ENCODE measurements at regions not wholly inside any gene's neighbourhood (a gene's known extent, or its start where the extent isn't known, plus 50 kb on each side); places are given as distances from the start of the nearest gene placed in this dataset.

- Histone ChIP-seq H2AFZ (ENCODE audit: low read depth, low read length) (no peak overlapping the region), H3K4me3 (no peak overlapping the region), H3K9me1 (ENCODE audit: control insufficient read depth, insufficient read depth, low read length) (no peaks in the 10 kb centered on the region), H3K4me2 (ENCODE audit: insufficient read depth, low read length) (no peak overlapping the region), H3K4me1 (replicated peaks in 1 of 2; ENCODE audit: control insufficient read depth in 2 of 2, insufficient read depth in 2 of 2, low read length in 2 of 2) (no peaks in the 10 kb centered on the region), H3K9me3 (replicated peaks; ENCODE audit: control insufficient read depth, insufficient read depth, low read depth, low read length) (no peaks in the 10 kb centered on the region), H3K9ac (ENCODE audit: insufficient read depth in 1 of 2, low read depth in 2 of 2, low read length in 2 of 2) (no peak overlapping the region), H3K36me3 (ENCODE audit: control insufficient read depth, insufficient read depth, low read length) (no peaks in the 10 kb centered on the region), H3K27me3 (ENCODE audit: control insufficient read depth in 2 of 2, insufficient read depth in 2 of 2, low read length in 2 of 2) (no peaks in the 10 kb centered on the region), H3K79me2 (ENCODE audit: control insufficient read depth, insufficient read depth, low read length) (no peaks in the 10 kb centered on the region), H4K20me1 (replicated peaks; ENCODE audit: control insufficient read depth, insufficient read depth, low read length) (no peaks in the 10 kb centered on the region), H3K27ac (ENCODE audit: extremely low read depth, low read depth, low read length) (no peak overlapping the region)
- CTCF ChIA-PET (ENCODE audit: low intra/inter-chr PET ratio), result no interaction called here
- ATAC-seq (no peak), FAIRE-seq (no peak), DNase-seq (ENCODE audit: extremely low read depth in 1 of 4, low spot score in 3 of 4) (no peak)
- POLR2A ChIA-PET, result no interaction called here
- intact Hi-C loops (cut with micrococcal nuclease) (no loop called here), in situ Hi-C loops (cut with MboI) (no loop called here)
- TF ChIP-seq IRF1 (CRISPR knock-in tag; IDR thresholded peaks at IDR 0.05; ENCODE audit: borderline replicate concordance) (no peak), ZNF57 (CRISPR knock-in tag; IDR thresholded peaks at IDR 0.05) (no peak), SOX6 (IDR thresholded peaks at IDR 0.05) (no peak)
- BruUV-seq (replicated peaks), result no TSS peak
These were observed 93.3 kb downstream of the SHOX2 start for GRCh38 chr3:158012901-158013300.

- H3K27me3 ChIP-seq (ENCODE audit: control insufficient read depth in 2 of 2, insufficient read depth in 2 of 2, low read length in 2 of 2), result no peaks in the 10 kb centered on the region
- in situ Hi-C loops (cut with MboI), result no loop called here
- no peaks in the 10 kb centered on the region; a peak in 1 of 5 replicates for H3K4me1 ChIP-seq (replicated peaks in 1 of 2; ENCODE audit: control insufficient read depth in 2 of 2, insufficient read depth in 2 of 2, low read length in 2 of 2)
- BruUV-seq (replicated peaks), result no TSS peak
- H3K9me1 ChIP-seq (ENCODE audit: control insufficient read depth, insufficient read depth, low read length), result no peaks in the 10 kb centered on the region
- no peak overlapping the region for H3K4me3 ChIP-seq
- H3K36me3 ChIP-seq (ENCODE audit: control insufficient read depth, insufficient read depth, low read length), result no peaks in the 10 kb centered on the region
- no peaks in the 10 kb centered on the region for H3K79me2 ChIP-seq (ENCODE audit: control insufficient read depth, insufficient read depth, low read length)
- ATAC-seq (no peak), FAIRE-seq (no peak), DNase-seq (ENCODE audit: extremely low read depth in 1 of 4, low spot score in 3 of 4) (no peak)
- CTCF ChIA-PET (ENCODE audit: low intra/inter-chr PET ratio), result no interaction called here
- H3K9me3 ChIP-seq (replicated peaks; ENCODE audit: control insufficient read depth, insufficient read depth, low read depth, low read length), result no peaks in the 10 kb centered on the region
- intact Hi-C loops (cut with micrococcal nuclease), result no loop called here
- H2AFZ ChIP-seq (ENCODE audit: low read depth, low read length), result no peak overlapping the region
- no peak overlapping the region for H3K27ac ChIP-seq (ENCODE audit: extremely low read depth, low read depth, low read length)
- H3K4me2 ChIP-seq (ENCODE audit: insufficient read depth, low read length), result no peak overlapping the region
- H3K9ac ChIP-seq (ENCODE audit: insufficient read depth in 1 of 2, low read depth in 2 of 2, low read length in 2 of 2), result no peak overlapping the region
- no peaks in the 10 kb centered on the region for H4K20me1 ChIP-seq (replicated peaks; ENCODE audit: control insufficient read depth, insufficient read depth, low read length)
- POLR2A ChIA-PET, result no interaction called here
- WGBS (ENCODE audit: insufficient coverage, low coverage, missing lambda C conversion rate), result 1% methylated on average over 10 of the region's 10 CpGs
- TF ChIP-seq ERF (CRISPR knock-in tag; IDR thresholded peaks at IDR 0.05), result no peak
- no peak for TF ChIP-seq RAD21 (CRISPR knock-in tag; conservative IDR thresholded peaks at IDR 0.05 in 1 of 2, IDR thresholded peaks at IDR 0.05 in 1 of 2)
- TF ChIP-seq HNRNPL (IDR thresholded peaks at IDR 0.05; ENCODE audit: low read depth, low read length), result no peak
- TF ChIP-seq CEBPZ (IDR thresholded peaks at IDR 0.05; ENCODE audit: borderline replicate concordance, low read depth, low read length), result no peak
- TF ChIP-seq UBTF (IDR thresholded peaks at IDR 0.05; ENCODE audit: borderline replicate concordance in 1 of 2, low read depth in 2 of 2, low read length in 2 of 2), result no peak
- no peak for TF ChIP-seq KHSRP (IDR thresholded peaks at IDR 0.05)
These were observed 100.7 kb downstream of the SHOX2 start for GRCh38 chr3:158005391-158006100.
